Vagina (tissue), 2 donors: ENCODE measurements at regions not wholly inside any gene's neighbourhood (a gene's known extent, or its start where the extent isn't known, plus 50 kb on each side); places are given as distances from the start of the nearest gene placed in this dataset.

Source experiments
- DNase-seq, 2 donors: peaks; one replicate each; pipeline ENCODE4 v3.0.0-alpha.2; 2017; ENCODE audit errors: extremely low spot score in 2 of 2
- H3K27ac ChIP-seq: fragments of 200-600 bp; sonication (generic); one replicate; pipeline ENCODE4 v1.5.1; 2019
- H3K27me3 ChIP-seq: fragments of 200-600 bp; sonication (generic); one replicate; pipeline ENCODE4 v1.5.1; 2019
- H3K36me3 ChIP-seq, 2 donors: fragments of 200-600 bp; sonication (generic); one replicate each; pipeline ENCODE4 v1.5.1; 2017 to 2019
- H3K4me1 ChIP-seq: fragments of 200-600 bp; sonication (generic); one replicate; pipeline ENCODE4 v1.5.1; 2019
- H3K4me3 ChIP-seq, 2 donors: fragments of 200-600 bp; sonication (generic); 1 replicate in 1 of 2; 2 replicates in 1 of 2; pipeline ENCODE4 v1.5.1; 2016 to 2019
- H3K9me3 ChIP-seq: fragments of 200-600 bp; sonication (generic); one replicate; pipeline ENCODE4 v1.5.1; 2019
- CTCF ChIP-seq, 3 experiments: fragments of 450-650 bp in 2 of 3; fragments of 200-600 bp in 1 of 3; sonication (generic) in 1 of 3; IDR thresholded peaks; one replicate each; pipeline ENCODE4 v1.5.1; 2017 to 2019; ENCODE audit warnings: antibody characterized with exemption in 3 of 3, mild to moderate bottlenecking in 2 of 3, moderate library complexity in 2 of 3
- POLR2A ChIP-seq, 2 donors: fragments of 450-650 bp; IDR thresholded peaks; one replicate each; pipeline ENCODE4 v1.6.1; 2017; ENCODE audit warnings: antibody characterized with exemption in 2 of 2, mild to moderate bottlenecking in 2 of 2, moderate library complexity in 2 of 2
- POLR2AphosphoS5 ChIP-seq, 2 donors: sonication (generic); formaldehyde crosslinking; IDR thresholded peaks; one replicate each; pipeline ENCODE4 v1.9.0; 2017; ENCODE audit warnings: antibody characterized with exemption in 2 of 2, mild to moderate bottlenecking in 2 of 2, low read depth in 1 of 2; ENCODE audit not compliant: insufficient read depth in 1 of 2
- intact Hi-C: fragments of 100-400 bp; cut with DNase I; formaldehyde crosslinking; loops from one replicate; pipeline ENCODE4 v1.15.1; 2023

DNA sequence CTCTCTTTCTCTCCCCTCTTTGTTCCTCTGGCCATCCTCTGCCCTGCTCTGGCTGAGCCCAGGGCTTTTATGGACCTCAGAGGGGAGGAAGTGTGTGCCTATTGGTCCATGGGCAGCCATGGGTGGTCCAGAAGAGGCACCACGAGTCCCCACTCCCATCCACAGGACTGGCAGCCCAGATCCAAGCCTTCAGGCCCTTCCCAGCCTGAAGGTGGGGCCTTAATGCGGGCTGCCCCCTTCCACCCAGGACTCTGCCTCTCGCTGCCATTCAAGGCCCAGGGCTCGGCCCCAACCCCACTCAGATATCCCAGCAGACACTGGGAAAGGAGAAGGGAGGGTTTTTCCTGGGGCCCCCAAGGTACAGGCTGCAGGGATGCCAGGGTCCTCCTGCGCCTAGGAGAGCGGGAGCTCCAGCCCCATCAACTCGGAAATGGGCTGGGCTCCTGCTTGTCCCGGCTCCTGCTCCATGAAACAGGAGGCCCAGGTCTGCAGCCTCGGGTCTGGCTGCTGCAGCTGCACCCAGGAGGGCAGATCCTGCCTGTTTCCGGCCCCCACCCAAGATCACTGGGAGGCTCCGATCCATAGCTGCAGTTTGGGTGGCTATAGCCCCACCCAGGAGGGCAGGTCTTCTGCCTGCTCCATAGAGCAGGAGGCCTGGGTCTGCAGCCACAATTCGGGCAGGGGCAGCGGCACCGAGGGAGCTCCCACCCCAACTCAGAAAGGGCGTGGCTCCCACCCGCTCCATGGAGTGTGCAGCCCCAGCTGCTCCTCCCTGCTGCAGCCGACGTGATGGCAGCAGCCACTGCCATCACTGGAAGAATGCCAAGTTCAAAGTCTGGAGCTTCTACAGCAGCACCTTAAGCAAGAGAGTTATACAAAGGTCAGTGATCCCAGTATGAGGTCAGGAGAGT, 116.6 kb upstream of the RBBP8 start:
- H3K4me3 ChIP-seq: no peak overlapping the region
- H3K36me3 ChIP-seq: no peaks in the 10 kb centered on the region
- no peaks in the 10 kb centered on the region for H3K9me3 ChIP-seq
- H3K4me1 ChIP-seq: no peaks in the 10 kb centered on the region
- no peaks in the 10 kb centered on the region for H3K27me3 ChIP-seq
- intact Hi-C loops: no loop called here
- H3K27ac ChIP-seq: no peak overlapping the region
- DNase-seq: no peak
- TF ChIP-seq CTCF (IDR thresholded peaks at IDR 0.05) (no peak), POLR2AphosphoS5 (IDR thresholded peaks at IDR 0.05; ENCODE audit: insufficient read depth in 1 of 2, low read depth in 1 of 2) (no peak)

- intact Hi-C loops: no loop called here
Observed at GRCh38 chr18:22817844-22818243, 115.3 kb upstream of the RBBP8 start.

GRCh38 chr18:22822024-22822423, 111.1 kb upstream of the RBBP8 start:
- H3K27ac ChIP-seq: no peak overlapping the region
- no peak for TF ChIP-seq POLR2A (IDR thresholded peaks at IDR 0.05)
- TF ChIP-seq CTCF (IDR thresholded peaks at IDR 0.05): no peak
- TF ChIP-seq POLR2AphosphoS5 (IDR thresholded peaks at IDR 0.05; ENCODE audit: insufficient read depth in 1 of 2, low read depth in 1 of 2): no peak

More at GRCh38 chr18:22817844-22818243, 115.3 kb upstream of the RBBP8 start:
- no peak overlapping the region for H3K27ac ChIP-seq
- H3K4me1 ChIP-seq: no peaks in the 10 kb centered on the region
- DNase-seq: no peak
- H3K4me3 ChIP-seq: no peak overlapping the region
- H3K27me3 ChIP-seq: no peaks in the 10 kb centered on the region
- H3K36me3 ChIP-seq: no peaks in the 10 kb centered on the region
- TF ChIP-seq POLR2AphosphoS5 (IDR thresholded peaks at IDR 0.05; ENCODE audit: insufficient read depth in 1 of 2, low read depth in 1 of 2) (no peak), POLR2A (IDR thresholded peaks at IDR 0.05) (no peak), CTCF (IDR thresholded peaks at IDR 0.05) (no peak)
- H3K9me3 ChIP-seq: no peaks in the 10 kb centered on the region

DNA sequence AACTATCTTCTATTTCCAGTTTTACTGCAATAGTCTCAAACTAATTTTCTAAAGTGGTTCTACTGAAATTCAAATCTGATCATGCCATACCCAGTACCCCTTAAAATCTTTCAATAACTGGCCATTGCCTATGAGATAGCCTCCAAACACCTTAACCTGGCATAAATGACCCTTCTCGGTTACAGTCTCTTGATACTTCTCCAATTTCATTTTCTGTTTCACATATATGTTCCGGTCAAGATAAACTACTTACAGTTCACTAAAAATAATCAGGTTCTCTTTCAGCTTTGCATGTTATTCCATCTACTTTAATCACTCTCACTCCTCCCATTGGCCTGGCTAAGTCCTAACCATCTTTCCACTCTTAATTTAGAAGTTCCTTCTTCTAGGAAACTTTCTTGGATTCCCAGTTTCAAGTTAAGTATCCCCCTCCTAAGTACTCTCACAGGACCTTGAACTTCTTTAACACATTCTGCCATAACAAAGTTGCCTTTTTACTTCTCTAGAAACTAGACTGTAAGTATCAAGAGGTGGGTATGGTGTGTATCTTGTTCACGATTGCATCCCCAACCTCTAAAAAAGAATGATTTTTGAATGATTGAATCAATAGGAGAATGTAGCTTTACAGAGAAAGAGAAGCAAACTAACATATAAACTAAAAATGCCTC, 110.2 kb upstream of the RBBP8 start:
- TF ChIP-seq POLR2AphosphoS5 (IDR thresholded peaks at IDR 0.05; ENCODE audit: insufficient read depth in 1 of 2, low read depth in 1 of 2) (no peak), POLR2A (IDR thresholded peaks at IDR 0.05) (no peak), CTCF (IDR thresholded peaks at IDR 0.05) (no peak)
- H3K27ac ChIP-seq: no peak overlapping the region
- DNase-seq: no peak
- H3K27me3 ChIP-seq: no peaks in the 10 kb centered on the region
- no peaks in the 10 kb centered on the region for H3K36me3 ChIP-seq
- H3K4me1 ChIP-seq: no peaks in the 10 kb centered on the region
- intact Hi-C loops: no loop called here
- no peaks in the 10 kb centered on the region for H3K9me3 ChIP-seq
- no peak overlapping the region for H3K4me3 ChIP-seq

More at GRCh38 chr18:22822024-22822423, 111.1 kb upstream of the RBBP8 start:
- intact Hi-C loops: no loop called here
- H3K36me3 ChIP-seq: no peaks in the 10 kb centered on the region
- H3K27me3 ChIP-seq: no peaks in the 10 kb centered on the region
- DNase-seq: no peak
- no peaks in the 10 kb centered on the region for H3K4me1 ChIP-seq
- H3K4me3 ChIP-seq: no peak overlapping the region
- no peaks in the 10 kb centered on the region for H3K9me3 ChIP-seq

DNA sequence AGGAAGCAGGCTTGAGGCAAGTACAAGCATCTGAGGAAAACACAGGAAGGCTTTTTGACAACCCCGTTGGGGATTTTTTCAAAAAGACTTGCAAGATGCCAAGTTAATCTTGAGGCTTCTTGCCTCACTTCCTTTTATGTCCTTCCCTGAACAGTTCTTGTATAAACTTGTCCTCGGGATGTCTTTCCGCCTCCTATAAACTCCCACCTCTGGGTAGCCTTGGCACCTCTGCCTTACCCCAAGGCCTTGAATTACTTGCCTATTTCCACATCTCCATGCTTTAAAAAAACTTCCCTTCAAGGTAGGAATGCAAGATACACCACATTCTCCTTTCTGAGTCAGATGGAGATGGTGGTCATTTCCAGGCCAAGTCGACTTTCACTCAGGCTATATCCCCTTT, 106.4 kb upstream of the RBBP8 start:
- Histone ChIP-seq H3K36me3 (no peaks in the 10 kb centered on the region), H3K4me1 (no peaks in the 10 kb centered on the region), H3K4me3 (no peak overlapping the region), H3K27ac (no peak overlapping the region), H3K27me3 (no peaks in the 10 kb centered on the region), H3K9me3 (no peaks in the 10 kb centered on the region)
- DNase-seq: no peak
- intact Hi-C loops: no loop called here
- TF ChIP-seq CTCF (IDR thresholded peaks at IDR 0.05): no peak
- peak in 1 of 2 donors; percentile 12 for TF ChIP-seq POLR2AphosphoS5 (IDR thresholded peaks at IDR 0.05; ENCODE audit: insufficient read depth in 1 of 2, low read depth in 1 of 2)
